DMS53 treated with DMSO at 0.1 percent for 48 hours (cell line): ENCODE measurements at regions not wholly inside any gene's neighbourhood (a gene's known extent, or its start where the extent isn't known, plus 50 kb on each side); places are given as distances from the start of the nearest gene placed in this dataset.

Source experiments
- DNase-seq: peaks from one replicate; lab custom pipeline; 2025; ENCODE audit not compliant: unreplicated experiment; lab: John Stamatoyannopoulos, UW

- DNase-seq, result no peak
Observed at GRCh38 chr3:161444694-161445077, 51.9 kb upstream of the OTOL1 start.

- no peak for DNase-seq
Observed at GRCh38 chr3:161443921-161444693, 52.5 kb upstream of the OTOL1 start.

- DNase-seq, result no peak
Observed at GRCh38 chr3:161430307-161430706, 59.0 kb upstream of the SPTSSB start.

- no peak for DNase-seq
Observed at GRCh38 chr3:161427347-161427746, 56.0 kb upstream of the SPTSSB start.

- no peak for DNase-seq
Observed at GRCh38 chr3:161426758-161427157, 55.4 kb upstream of the SPTSSB start.

GRCh38 chr3:161423911-161424522 is 52.7 kb upstream of the SPTSSB start:
- DNase-seq, result peak; percentile 29

GRCh38 chr3:161422171-161422700 is 50.9 kb upstream of the SPTSSB start:
- DNase-seq, result no peak
